ENCODE measurements at regions not wholly inside any gene's neighbourhood (a gene's known extent, or its start where the extent isn't known, plus 50 kb on each side); places are given as distances from the start of the nearest gene placed in this dataset.

GRCh38 chr12:25712169-25712568 lies 159.1 kb upstream of the LMNTD1 start:
- intact Hi-C loops (cut with micrococcal nuclease), result no loop called here
- Histone ChIP-seq H3K4me1 (ENCODE audit: insufficient read depth, low read length) (no peaks in the 10 kb centered on the region), H3K27me3 (ENCODE audit: low read length) (no peaks in the 10 kb centered on the region), H3K4me3 (ENCODE audit: low read length) (no peak overlapping the region), H3K9me2 (replicated peaks; ENCODE audit: low read length) (no peaks in the 10 kb centered on the region), H3K36me3 (ENCODE audit: low read depth, low read length) (no peaks in the 10 kb centered on the region), H3K79me2 (ENCODE audit: low read length) (no peaks in the 10 kb centered on the region), H3K9ac (ENCODE audit: low read length) (no peak overlapping the region), H3K27ac (ENCODE audit: low read length) (no peak overlapping the region), H4K20me1 (ENCODE audit: low read length) (no peaks in the 10 kb centered on the region), H3K9me3 (ENCODE audit: low read length) (peaks cover 10% of the 10 kb centered on the region; the same call in 1 of the 2 replicates), H3F3A (ENCODE audit: low read length, unreplicated experiment) (no peaks in the 10 kb centered on the region), H2AFZ (ENCODE audit: low read length) (no peak overlapping the region), H3K4me2 (ENCODE audit: low read length) (no peak overlapping the region)
- no TSS peak for BruUV-seq (replicated peaks)
- ATAC-seq, result no peak
- no peak for DNase-seq
- ChIA-PET CTCF (interaction anchor here (0.6 kb wide), 1 partner anchor 517 kb away, joined by 3 read pairs; the partner anchor contains the start of genes DNAI7 and ETFRF1), POLR2A (ENCODE audit: unreplicated experiment) (no interaction called here)
- TF ChIP-seq CTCF (conservative IDR thresholded peaks at IDR 0.05; ENCODE audit: low read depth, low read length), result no peak
- no peak for TF ChIP-seq EZH2phosphoT487 (IDR thresholded peaks at IDR 0.05; ENCODE audit: borderline replicate concordance, low read length)
- no peak for TF ChIP-seq EZH2 (IDR thresholded peaks at IDR 0.05; ENCODE audit: low read length, unreplicated experiment)

GRCh38 chr12:25713264-25713663 lies 160.2 kb upstream of the LMNTD1 start:
- POLR2A ChIA-PET (ENCODE audit: unreplicated experiment), result interaction anchor here (0.6 kb wide), 1 partner anchor 251 kb away, joined by 6 read pairs; no protein-coding TSS in a partner anchor
- Histone ChIP-seq H3K79me2 (ENCODE audit: low read length) (no peaks in the 10 kb centered on the region), H3K27ac (ENCODE audit: low read length) (no peak overlapping the region), H4K20me1 (ENCODE audit: low read length) (no peaks in the 10 kb centered on the region), H2AFZ (ENCODE audit: low read length) (no peak overlapping the region), H3K36me3 (ENCODE audit: low read depth, low read length) (no peaks in the 10 kb centered on the region), H3K4me3 (ENCODE audit: low read length) (no peak overlapping the region), H3K9me3 (ENCODE audit: low read length) (peaks cover 10% of the 10 kb centered on the region; the same call in 1 of the 2 replicates), H3K9me2 (replicated peaks; ENCODE audit: low read length) (no peaks in the 10 kb centered on the region), H3K4me2 (ENCODE audit: low read length) (no peak overlapping the region), H3K9ac (ENCODE audit: low read length) (no peak overlapping the region), H3F3A (ENCODE audit: low read length, unreplicated experiment) (no peaks in the 10 kb centered on the region), H3K4me1 (ENCODE audit: insufficient read depth, low read length) (no peaks in the 10 kb centered on the region), H3K27me3 (ENCODE audit: low read length) (no peaks in the 10 kb centered on the region)
- no TSS peak for BruUV-seq (replicated peaks)
- TF ChIP-seq EZH2 (IDR thresholded peaks at IDR 0.05; ENCODE audit: low read length, unreplicated experiment) (no peak), EZH2phosphoT487 (IDR thresholded peaks at IDR 0.05; ENCODE audit: borderline replicate concordance, low read length) (no peak), CTCF (conservative IDR thresholded peaks at IDR 0.05; ENCODE audit: low read depth, low read length) (no peak)
- no peak for DNase-seq
- intact Hi-C loops (cut with micrococcal nuclease), result no loop called here
- no peak for ATAC-seq
- CTCF ChIA-PET, result no interaction called here

GRCh38 chr12:25714198-25714984 lies 161.3 kb upstream of the LMNTD1 start:
- Histone ChIP-seq H3K9me3 (ENCODE audit: low read length) (peaks cover 10% of the 10 kb centered on the region; the same call in 1 of the 2 replicates), H3K4me2 (ENCODE audit: low read length) (no peak overlapping the region), H3K36me3 (ENCODE audit: low read depth, low read length) (no peaks in the 10 kb centered on the region), H3K27me3 (ENCODE audit: low read length) (no peaks in the 10 kb centered on the region), H4K20me1 (ENCODE audit: low read length) (no peaks in the 10 kb centered on the region), H3K79me2 (ENCODE audit: low read length) (no peaks in the 10 kb centered on the region), H3F3A (ENCODE audit: low read length, unreplicated experiment) (no peaks in the 10 kb centered on the region), H3K9ac (ENCODE audit: low read length) (no peak overlapping the region), H3K4me3 (ENCODE audit: low read length) (no peak overlapping the region), H3K9me2 (replicated peaks; ENCODE audit: low read length) (no peaks in the 10 kb centered on the region), H2AFZ (ENCODE audit: low read length) (no peak overlapping the region), H3K4me1 (ENCODE audit: insufficient read depth, low read length) (no peaks in the 10 kb centered on the region), H3K27ac (ENCODE audit: low read length) (no peak overlapping the region)
- no peak for ATAC-seq
- intact Hi-C loops (cut with micrococcal nuclease), result no loop called here
- ChIA-PET CTCF (no interaction called here), POLR2A (ENCODE audit: unreplicated experiment) (no interaction called here)
- TF ChIP-seq EZH2 (IDR thresholded peaks at IDR 0.05; ENCODE audit: low read length, unreplicated experiment) (no peak), EZH2phosphoT487 (IDR thresholded peaks at IDR 0.05; ENCODE audit: borderline replicate concordance, low read length) (no peak), CTCF (conservative IDR thresholded peaks at IDR 0.05; ENCODE audit: low read depth, low read length) (no peak)
- DNase-seq, result no peak
- BruUV-seq (replicated peaks), result no TSS peak
